Keratinocyte (primary cell): ENCODE measurements at regions not wholly inside any gene's neighbourhood (a gene's known extent, or its start where the extent isn't known, plus 50 kb on each side); places are given as distances from the start of the nearest gene placed in this dataset.

ENCODE experiments used
- EZH2 ChIP-seq: IDR thresholded peaks from one replicate; pipeline ENCODE4 v1.6.1; 2012; ENCODE audit warnings: inconsistent platforms, mild to moderate bottlenecking, low read length, moderate library complexity
- TF ChIP-seq, protein P1 (sequence below), 3 experiments: IDR thresholded peaks in 1 of 3; conservative IDR thresholded peaks in 1 of 3; optimal IDR thresholded peaks in 1 of 3; 2 replicates in 2 of 3; 3 replicates in 1 of 3; pipeline versions ENCODE3 to v1.5.1; 2011; ENCODE audit warnings: low read length in 3 of 3, mild to moderate bottlenecking in 3 of 3, moderate library complexity in 2 of 3, control low read depth in 1 of 3, inconsistent platforms in 1 of 3; ENCODE audit not compliant: insufficient read depth in 2 of 3; ENCODE audit errors: extremely low read depth in 1 of 3

DNA sequence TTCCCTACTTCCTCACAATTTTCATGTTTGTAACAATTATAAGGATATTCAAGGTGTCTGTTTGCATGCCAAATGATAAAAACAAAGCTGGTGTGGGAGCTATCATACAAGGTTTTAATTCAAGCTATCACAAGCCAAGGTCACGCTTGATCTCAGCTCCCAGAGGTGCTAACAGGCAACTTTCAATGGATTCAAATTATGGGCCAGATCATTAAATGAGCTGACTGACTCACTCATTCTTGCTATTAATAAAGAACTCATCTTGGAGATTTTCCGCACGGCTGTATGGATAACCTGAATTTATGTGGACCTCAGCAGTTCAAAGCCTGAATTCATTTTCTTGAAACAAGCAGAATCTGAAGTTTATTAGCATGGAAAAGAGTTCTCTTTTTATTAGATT is 267.3 kb upstream of the CDH6 start:
- TF ChIP-seq, protein P1, sequence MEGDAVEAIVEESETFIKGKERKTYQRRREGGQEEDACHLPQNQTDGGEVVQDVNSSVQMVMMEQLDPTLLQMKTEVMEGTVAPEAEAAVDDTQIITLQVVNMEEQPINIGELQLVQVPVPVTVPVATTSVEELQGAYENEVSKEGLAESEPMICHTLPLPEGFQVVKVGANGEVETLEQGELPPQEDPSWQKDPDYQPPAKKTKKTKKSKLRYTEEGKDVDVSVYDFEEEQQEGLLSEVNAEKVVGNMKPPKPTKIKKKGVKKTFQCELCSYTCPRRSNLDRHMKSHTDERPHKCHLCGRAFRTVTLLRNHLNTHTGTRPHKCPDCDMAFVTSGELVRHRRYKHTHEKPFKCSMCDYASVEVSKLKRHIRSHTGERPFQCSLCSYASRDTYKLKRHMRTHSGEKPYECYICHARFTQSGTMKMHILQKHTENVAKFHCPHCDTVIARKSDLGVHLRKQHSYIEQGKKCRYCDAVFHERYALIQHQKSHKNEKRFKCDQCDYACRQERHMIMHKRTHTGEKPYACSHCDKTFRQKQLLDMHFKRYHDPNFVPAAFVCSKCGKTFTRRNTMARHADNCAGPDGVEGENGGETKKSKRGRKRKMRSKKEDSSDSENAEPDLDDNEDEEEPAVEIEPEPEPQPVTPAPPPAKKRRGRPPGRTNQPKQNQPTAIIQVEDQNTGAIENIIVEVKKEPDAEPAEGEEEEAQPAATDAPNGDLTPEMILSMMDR (optimal IDR thresholded peaks at IDR 0.05 in 1 of 3, IDR thresholded peaks at IDR 0.05 in 1 of 3, conservative IDR thresholded peaks at IDR 0.05 in 1 of 3; ENCODE audit: extremely low read depth in 1 of 3, insufficient read depth in 2 of 3, low read length in 3 of 3) = no peak
- TF ChIP-seq EZH2 = no peak
